ENCODE measurements at regions not wholly inside any gene's neighbourhood (a gene's known extent, or its start where the extent isn't known, plus 50 kb on each side); places are given as distances from the start of the nearest gene placed in this dataset.

GRCh38 chr4:111143510-111143909 is 520.6 kb upstream of the PITX2 start:
- TF ChIP-seq POLR2AphosphoS5 (IDR thresholded peaks at IDR 0.05; ENCODE audit: insufficient read depth, low read depth, low read length) (no peak), CTCF (IDR thresholded peaks at IDR 0.05; ENCODE audit: extremely low read depth in 1 of 2, insufficient read depth in 1 of 2, low read depth in 1 of 2, low read length in 2 of 2) (no peak), POLR2A (IDR thresholded peaks at IDR 0.05; ENCODE audit: low read depth, low read length) (no peak), EZH2 (IDR thresholded peaks at IDR 0.05; ENCODE audit: borderline replicate concordance, low read depth, low read length, severe bottlenecking) (no peak), JUN (IDR thresholded peaks at IDR 0.05; ENCODE audit: borderline replicate concordance, insufficient read depth, insufficient read length, low read depth) (no peak)

Measured in endothelial cell of umbilical vein (primary cell).